ENCODE measurements at regions not wholly inside any gene's neighbourhood (a gene's known extent, or its start where the extent isn't known, plus 50 kb on each side); places are given as distances from the start of the nearest gene placed in this dataset.

- DNase-seq: no peak
- no peak for ATAC-seq
- Histone ChIP-seq H3K4me1 (peaks cover 0 to 2% (median 0%) of the 10 kb centered on the region in 9 donors), H3K9me3 (peaks cover 0 to 8% (median 0%) of the 10 kb centered on the region in 11 donors), H3K27ac (no peak overlapping the region), H3K36me3 (no peaks in the 10 kb centered on the region), H3K27me3 (peaks cover 0 to 13% (median 0%) of the 10 kb centered on the region in 7 donors), H3K4me3 (no peak overlapping the region)
- TF ChIP-seq CTCF (IDR thresholded peaks at IDR 0.05): no peak
- intact Hi-C loops (cut with DNase I): no loop called here
Observed at GRCh38 chr12:56872366-56872765, 61.8 kb downstream of the SDR9C7 start.

GRCh38 chr12:56867216-56867615 is 67.0 kb downstream of the SDR9C7 start:
- no peak for DNase-seq
- Histone ChIP-seq H3K9me3 (peaks cover 0 to 58% (median 32%) of the 10 kb centered on the region in 11 donors), H3K4me1 (no peaks in the 10 kb centered on the region), H3K27ac (no peak overlapping the region), H3K4me3 (no peak overlapping the region), H3K27me3 (peaks cover 0 to 13% (median 0%) of the 10 kb centered on the region in 7 donors), H3K36me3 (no peaks in the 10 kb centered on the region)
- TF ChIP-seq CTCF (IDR thresholded peaks at IDR 0.05): no peak
- 26 to 35% methylated on average over 1 of the region's 1 CpG for WGBS, 2 donors
- intact Hi-C loops (cut with DNase I): no loop called here
- no peak for ATAC-seq

- DNase-seq: no peak
- Histone ChIP-seq H3K36me3 (no peaks in the 10 kb centered on the region), H3K27ac (no peak overlapping the region), H3K4me1 (no peaks in the 10 kb centered on the region), H3K4me3 (no peak overlapping the region), H3K9me3 (peaks cover 0 to 61% (median 32%) of the 10 kb centered on the region in 11 donors), H3K27me3 (peaks cover 0 to 11% (median 0%) of the 10 kb centered on the region in 7 donors)
- intact Hi-C loops (cut with DNase I): no loop called here
- 39 to 71% methylated on average over 1 of the region's 1 CpG for WGBS, 2 donors
- no peak for ATAC-seq
- TF ChIP-seq CTCF (IDR thresholded peaks at IDR 0.05): no peak
Observed at GRCh38 chr12:56866493-56866892, 67.7 kb downstream of the SDR9C7 start.

- Histone ChIP-seq H3K4me1 (no peaks in the 10 kb centered on the region), H3K36me3 (no peaks in the 10 kb centered on the region), H3K9me3 (peaks cover 0 to 77% (median 32%) of the 10 kb centered on the region in 11 donors), H3K4me3 (no peak overlapping the region), H3K27me3 (peaks cover 0 to 5% (median 0%) of the 10 kb centered on the region in 7 donors), H3K27ac (no peak overlapping the region)
- 71 to 77% methylated on average over 2 of the region's 2 CpGs for WGBS, 2 donors
- TF ChIP-seq CTCF (IDR thresholded peaks at IDR 0.05): no peak
- intact Hi-C loops (cut with DNase I): no loop called here
- no peak for ATAC-seq
- no peak for DNase-seq
Observed at GRCh38 chr12:56864318-56864717, 69.9 kb downstream of the SDR9C7 start.
